ENCODE measurements at regions not wholly inside any gene's neighbourhood (a gene's known extent, or its start where the extent isn't known, plus 50 kb on each side); places are given as distances from the start of the nearest gene placed in this dataset.

GRCh38 chr3:56940321-56940720, 120.1 kb upstream of the SPATA12 start:
- no peak for TF ChIP-seq GTF2F1 (IDR thresholded peaks at IDR 0.05; ENCODE audit: borderline replicate concordance, low read depth, low read length)
- TF ChIP-seq CTCF (IDR thresholded peaks at IDR 0.05; ENCODE audit: control extremely low read depth in 1 of 3, insufficient read depth in 1 of 3, low read depth in 1 of 3, low read length in 3 of 3): no peak
